ENCODE measurements at regions not wholly inside any gene's neighbourhood (a gene's known extent, or its start where the extent isn't known, plus 50 kb on each side); places are given as distances from the start of the nearest gene placed in this dataset.

DNA sequence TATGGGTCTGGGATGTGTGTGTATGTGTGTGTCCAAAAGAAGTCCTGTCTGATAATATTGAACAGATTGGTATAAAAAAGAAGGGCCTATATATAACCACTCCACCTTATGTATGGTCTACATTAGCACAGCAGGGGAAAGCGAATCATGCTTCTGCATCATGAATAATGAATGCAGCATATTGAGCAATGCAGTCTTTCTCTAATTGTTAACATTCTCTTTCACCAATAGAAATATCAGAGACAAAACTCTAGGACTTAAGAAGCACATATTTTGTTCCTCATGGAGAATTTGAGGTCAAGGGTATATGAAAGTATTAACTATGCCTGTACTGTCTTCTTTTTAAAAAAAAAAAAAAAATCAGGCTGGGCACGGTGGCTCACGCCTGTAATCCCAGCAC is 264.3 kb upstream of the NOCT start:
- TF ChIP-seq, protein P1, sequence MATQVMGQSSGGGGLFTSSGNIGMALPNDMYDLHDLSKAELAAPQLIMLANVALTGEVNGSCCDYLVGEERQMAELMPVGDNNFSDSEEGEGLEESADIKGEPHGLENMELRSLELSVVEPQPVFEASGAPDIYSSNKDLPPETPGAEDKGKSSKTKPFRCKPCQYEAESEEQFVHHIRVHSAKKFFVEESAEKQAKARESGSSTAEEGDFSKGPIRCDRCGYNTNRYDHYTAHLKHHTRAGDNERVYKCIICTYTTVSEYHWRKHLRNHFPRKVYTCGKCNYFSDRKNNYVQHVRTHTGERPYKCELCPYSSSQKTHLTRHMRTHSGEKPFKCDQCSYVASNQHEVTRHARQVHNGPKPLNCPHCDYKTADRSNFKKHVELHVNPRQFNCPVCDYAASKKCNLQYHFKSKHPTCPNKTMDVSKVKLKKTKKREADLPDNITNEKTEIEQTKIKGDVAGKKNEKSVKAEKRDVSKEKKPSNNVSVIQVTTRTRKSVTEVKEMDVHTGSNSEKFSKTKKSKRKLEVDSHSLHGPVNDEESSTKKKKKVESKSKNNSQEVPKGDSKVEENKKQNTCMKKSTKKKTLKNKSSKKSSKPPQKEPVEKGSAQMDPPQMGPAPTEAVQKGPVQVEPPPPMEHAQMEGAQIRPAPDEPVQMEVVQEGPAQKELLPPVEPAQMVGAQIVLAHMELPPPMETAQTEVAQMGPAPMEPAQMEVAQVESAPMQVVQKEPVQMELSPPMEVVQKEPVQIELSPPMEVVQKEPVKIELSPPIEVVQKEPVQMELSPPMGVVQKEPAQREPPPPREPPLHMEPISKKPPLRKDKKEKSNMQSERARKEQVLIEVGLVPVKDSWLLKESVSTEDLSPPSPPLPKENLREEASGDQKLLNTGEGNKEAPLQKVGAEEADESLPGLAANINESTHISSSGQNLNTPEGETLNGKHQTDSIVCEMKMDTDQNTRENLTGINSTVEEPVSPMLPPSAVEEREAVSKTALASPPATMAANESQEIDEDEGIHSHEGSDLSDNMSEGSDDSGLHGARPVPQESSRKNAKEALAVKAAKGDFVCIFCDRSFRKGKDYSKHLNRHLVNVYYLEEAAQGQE (IDR thresholded peaks at IDR 0.05; ENCODE audit: insufficient read depth in 1 of 2, low read depth in 2 of 2, low read length in 2 of 2) = no peak
- TF ChIP-seq POLR2AphosphoS5 (IDR thresholded peaks at IDR 0.05; ENCODE audit: low read depth, low read length) (no peak), SIN3A (IDR thresholded peaks at IDR 0.05; ENCODE audit: borderline replicate concordance, insufficient read depth, low read length) (no peak), TAF1 (IDR thresholded peaks at IDR 0.05; ENCODE audit: borderline replicate concordance, insufficient read depth, low read length) (no peak)

Measured in PFSK-1 (cell line).